Hepatocyte (in vitro differentiated cells): ENCODE measurements at regions not wholly inside any gene's neighbourhood (a gene's known extent, or its start where the extent isn't known, plus 50 kb on each side); places are given as distances from the start of the nearest gene placed in this dataset.

Experiments
- DNase-seq: peaks from one replicate; pipeline ENCODE4 v3.0.0-alpha.2; 2016; ENCODE audit warnings: low spot score
- H2AFZ ChIP-seq: fragments of 200-600 bp; sonication (generic); 2 replicates; pipeline ENCODE4 v1.6.0; 2016; ENCODE audit warnings: antibody characterized with exemption, mild to moderate bottlenecking
- H3K27ac ChIP-seq: fragments of 200-600 bp; sonication (generic); 2 replicates; pipeline ENCODE4 v1.5.1; 2016; ENCODE audit warnings: mild to moderate bottlenecking
- H3K27me3 ChIP-seq: fragments of 200-600 bp; sonication (generic); 2 replicates; pipeline ENCODE4 v1.6.1; 2016
- H3K36me3 ChIP-seq: fragments of 200-600 bp; sonication (generic); replicated peaks from 2 replicates; pipeline ENCODE4 v1.5.1; 2016; ENCODE audit warnings: low read depth; ENCODE audit not compliant: insufficient read depth
- H3K4me1 ChIP-seq: fragments of 200-600 bp; sonication (generic); 2 replicates; pipeline ENCODE4 v1.5.1; 2016; ENCODE audit warnings: mild to moderate bottlenecking, moderate library complexity; ENCODE audit not compliant: insufficient read depth
- H3K4me2 ChIP-seq: fragments of 200-600 bp; sonication (generic); 2 replicates; pipeline ENCODE4 v1.6.0; 2016
- H3K4me3 ChIP-seq: fragments of 200-600 bp; sonication (generic); 2 replicates; pipeline ENCODE4 v1.5.1; 2016; ENCODE audit warnings: mild to moderate bottlenecking
- H3K79me2 ChIP-seq: fragments of 200-600 bp; sonication (generic); 2 replicates; pipeline ENCODE4 v1.6.0; 2017; ENCODE audit warnings: mild to moderate bottlenecking
- H3K9me2 ChIP-seq: fragments of 200-600 bp; sonication (generic); replicated peaks from 2 replicates; pipeline ENCODE4 v1.6.0; 2017; ENCODE audit warnings: mild to moderate bottlenecking; ENCODE audit not compliant: insufficient read depth
- H3K9me3 ChIP-seq: fragments of 200-600 bp; sonication (generic); 2 replicates; pipeline ENCODE4 v1.5.1; 2016; ENCODE audit warnings: low read depth, mild to moderate bottlenecking
- H4K20me1 ChIP-seq: fragments of 200-600 bp; sonication (generic); 2 replicates; pipeline ENCODE4 v1.6.0; 2016; ENCODE audit warnings: mild to moderate bottlenecking; ENCODE audit not compliant: insufficient read depth, poor library complexity, severe bottlenecking
- EZH2 ChIP-seq: fragments of 200-600 bp; sonication (generic); IDR thresholded peaks from 2 replicates; pipeline ENCODE4 v1.6.1; 2016; ENCODE audit warnings: antibody characterized with exemption, mild to moderate bottlenecking, borderline replicate concordance
- EZH2phosphoT487 ChIP-seq: fragments of 200-600 bp; sonication (generic); IDR thresholded peaks from one replicate; pipeline ENCODE4 v1.6.1; 2018; ENCODE audit warnings: antibody characterized with exemption, mild to moderate bottlenecking, low read depth, moderate library complexity; ENCODE audit not compliant: unreplicated experiment, severe bottlenecking
- WGBS: methylation state at CpG from one replicate; pipeline ENCODE4 v1.1.6; 2016; ENCODE audit warnings: low lambda C conversion rate; ENCODE audit errors: missing lambda C conversion rate; 5-methylcytosine and 5-hydroxymethylcytosine counted together
- TF ChIP-seq, protein P1 (sequence below): fragments of 200-600 bp; sonication (generic); IDR thresholded peaks from 2 replicates; pipeline ENCODE4 v1.5.1; 2016; ENCODE audit warnings: antibody characterized with exemption, mild to moderate bottlenecking; ENCODE audit not compliant: poor library complexity

DNA sequence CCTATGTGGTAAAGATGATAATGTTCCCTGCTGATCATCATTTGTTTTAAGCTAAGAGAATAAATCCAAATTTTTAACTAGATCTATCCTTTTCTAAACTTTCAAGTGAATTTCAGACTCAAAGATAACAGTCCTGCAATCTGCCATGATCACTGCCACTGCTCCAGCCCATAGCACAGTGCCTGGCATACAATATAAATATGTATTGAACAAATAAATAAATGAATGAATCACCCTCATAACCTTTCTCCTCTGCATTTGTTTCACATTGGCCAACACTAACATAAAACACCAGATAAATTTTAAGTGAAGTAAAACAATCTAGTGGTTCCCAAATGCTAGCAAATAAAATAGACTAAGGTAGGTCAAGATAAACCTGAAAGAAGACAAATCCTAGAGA lies 439.0 kb downstream of the GPM6A start:
- Histone ChIP-seq H3K27me3 (no peaks in the 10 kb centered on the region), H3K4me2 (no peak overlapping the region)
- no peak for DNase-seq

DNA sequence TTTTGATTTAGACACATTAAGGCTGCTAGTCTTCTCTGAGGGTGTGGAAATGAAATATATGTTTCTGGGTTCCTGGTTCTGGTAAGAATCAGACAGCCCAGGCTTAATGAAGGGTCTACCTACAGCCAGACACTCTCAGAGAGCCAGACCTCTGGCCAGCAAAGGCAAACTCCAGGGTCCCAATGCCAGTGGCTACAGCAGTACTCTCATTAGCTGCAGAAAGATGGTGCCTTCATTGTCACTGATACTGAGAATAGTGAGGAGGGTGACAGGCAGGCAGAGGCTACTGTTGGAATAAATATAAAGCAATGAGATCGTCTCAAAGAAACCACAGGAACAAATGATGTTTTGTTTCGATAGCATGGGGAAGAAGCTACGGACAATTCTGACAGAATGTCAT lies 437.6 kb downstream of the GPM6A start:
- no peak overlapping the region for H2AFZ ChIP-seq
- no peak for TF ChIP-seq EZH2phosphoT487
- TF ChIP-seq, protein P1, sequence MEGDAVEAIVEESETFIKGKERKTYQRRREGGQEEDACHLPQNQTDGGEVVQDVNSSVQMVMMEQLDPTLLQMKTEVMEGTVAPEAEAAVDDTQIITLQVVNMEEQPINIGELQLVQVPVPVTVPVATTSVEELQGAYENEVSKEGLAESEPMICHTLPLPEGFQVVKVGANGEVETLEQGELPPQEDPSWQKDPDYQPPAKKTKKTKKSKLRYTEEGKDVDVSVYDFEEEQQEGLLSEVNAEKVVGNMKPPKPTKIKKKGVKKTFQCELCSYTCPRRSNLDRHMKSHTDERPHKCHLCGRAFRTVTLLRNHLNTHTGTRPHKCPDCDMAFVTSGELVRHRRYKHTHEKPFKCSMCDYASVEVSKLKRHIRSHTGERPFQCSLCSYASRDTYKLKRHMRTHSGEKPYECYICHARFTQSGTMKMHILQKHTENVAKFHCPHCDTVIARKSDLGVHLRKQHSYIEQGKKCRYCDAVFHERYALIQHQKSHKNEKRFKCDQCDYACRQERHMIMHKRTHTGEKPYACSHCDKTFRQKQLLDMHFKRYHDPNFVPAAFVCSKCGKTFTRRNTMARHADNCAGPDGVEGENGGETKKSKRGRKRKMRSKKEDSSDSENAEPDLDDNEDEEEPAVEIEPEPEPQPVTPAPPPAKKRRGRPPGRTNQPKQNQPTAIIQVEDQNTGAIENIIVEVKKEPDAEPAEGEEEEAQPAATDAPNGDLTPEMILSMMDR: no peak
- no peak for TF ChIP-seq EZH2
- H3K27me3 ChIP-seq: no peaks in the 10 kb centered on the region
- no peaks in the 10 kb centered on the region for H3K9me2 ChIP-seq
- H3K4me3 ChIP-seq: no peak overlapping the region
- no peak overlapping the region for H3K27ac ChIP-seq
- 94% methylated on average over 3 of the region's 3 CpGs for WGBS
- no peaks in the 10 kb centered on the region for H3K36me3 ChIP-seq
- DNase-seq: no peak
- no peaks in the 10 kb centered on the region for H3K4me1 ChIP-seq
- H4K20me1 ChIP-seq: no peaks in the 10 kb centered on the region
- no peaks in the 10 kb centered on the region for H3K9me3 ChIP-seq
- H3K4me2 ChIP-seq: no peak overlapping the region
- H3K79me2 ChIP-seq: no peaks in the 10 kb centered on the region

More for the DNA sequence above, 439.0 kb downstream of the GPM6A start:
- Histone ChIP-seq H3K4me3 (no peak overlapping the region), H2AFZ (no peak overlapping the region), H4K20me1 (no peaks in the 10 kb centered on the region), H3K79me2 (no peaks in the 10 kb centered on the region), H3K9me3 (no peaks in the 10 kb centered on the region), H3K4me1 (no peaks in the 10 kb centered on the region), H3K36me3 (no peaks in the 10 kb centered on the region), H3K27ac (no peak overlapping the region), H3K9me2 (no peaks in the 10 kb centered on the region)
- TF ChIP-seq, protein P1: no peak
- TF ChIP-seq EZH2 (no peak), EZH2phosphoT487 (no peak)

DNA sequence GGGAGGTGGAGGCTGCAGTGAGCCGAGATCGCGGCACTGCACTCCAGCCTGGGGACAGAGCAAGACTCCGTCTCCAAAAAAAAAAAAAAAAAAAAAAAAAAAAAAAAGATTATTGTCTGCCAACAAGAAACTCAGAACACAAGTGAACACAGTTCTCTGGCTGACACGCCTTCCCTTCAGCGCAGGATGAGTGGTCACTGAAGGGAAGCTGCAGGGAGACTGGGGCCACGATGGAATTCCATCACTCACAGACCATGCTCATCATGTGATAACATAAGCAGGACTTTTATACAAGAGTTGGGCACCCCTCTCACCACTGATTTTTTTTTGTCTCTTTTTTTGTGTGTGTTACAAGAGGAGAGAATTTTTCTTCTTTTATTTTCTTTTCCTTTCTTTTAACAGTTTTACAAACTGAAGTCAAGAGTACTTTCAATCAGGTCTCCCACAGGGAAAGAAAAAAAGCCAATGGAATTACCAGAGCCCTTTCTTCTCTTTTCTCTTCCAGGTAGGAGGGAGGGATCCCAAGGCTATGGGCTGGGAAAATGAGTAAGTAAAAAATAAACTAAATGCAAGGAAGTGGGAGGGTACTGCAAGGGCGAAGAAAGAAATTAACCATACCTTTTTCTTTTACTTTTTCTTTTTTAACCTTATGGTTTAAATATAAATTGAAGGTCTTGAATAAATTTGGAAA lies 435.6 kb downstream of the GPM6A start:
- H3K36me3 ChIP-seq: no peaks in the 10 kb centered on the region
- H3K4me1 ChIP-seq: no peaks in the 10 kb centered on the region
- no peak overlapping the region for H3K4me3 ChIP-seq
- no peak overlapping the region for H3K4me2 ChIP-seq
- H3K9me2 ChIP-seq: no peaks in the 10 kb centered on the region
- no peak for DNase-seq
- no peaks in the 10 kb centered on the region for H3K9me3 ChIP-seq
- no peaks in the 10 kb centered on the region for H4K20me1 ChIP-seq
- H3K79me2 ChIP-seq: no peaks in the 10 kb centered on the region
- WGBS: 94% methylated on average over 8 of the region's 8 CpGs
- TF ChIP-seq EZH2 (no peak), EZH2phosphoT487 (no peak)
- TF ChIP-seq, protein P1: no peak
- H2AFZ ChIP-seq: no peak overlapping the region
- H3K27me3 ChIP-seq: no peaks in the 10 kb centered on the region
- no peak overlapping the region for H3K27ac ChIP-seq

DNA sequence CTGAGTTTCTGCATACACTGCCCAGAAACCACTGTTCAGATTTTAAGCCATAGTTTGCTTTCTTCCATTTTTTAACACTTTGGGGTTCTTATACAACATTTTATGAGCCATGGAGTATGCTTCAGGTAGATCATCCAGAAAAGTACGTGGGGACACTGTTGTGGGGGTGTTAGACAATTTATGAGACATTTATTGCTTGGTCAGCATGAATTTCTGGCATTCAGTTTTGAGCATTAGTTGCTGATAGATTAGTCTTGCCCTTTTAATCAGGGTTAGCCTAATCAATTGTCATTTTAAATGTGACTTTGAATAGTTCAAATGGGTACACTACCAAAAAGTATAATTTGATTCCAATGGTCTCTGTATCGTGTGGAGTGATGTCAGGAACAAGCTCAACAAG lies 434.9 kb downstream of the GPM6A start:
- no peaks in the 10 kb centered on the region for H3K36me3 ChIP-seq
- DNase-seq: no peak
- no peaks in the 10 kb centered on the region for H3K79me2 ChIP-seq
- 63% methylated on average over 2 of the region's 2 CpGs for WGBS
- no peak overlapping the region for H3K4me3 ChIP-seq
- H3K27me3 ChIP-seq: no peaks in the 10 kb centered on the region
- no peaks in the 10 kb centered on the region for H3K4me1 ChIP-seq
- no peaks in the 10 kb centered on the region for H3K9me3 ChIP-seq
- H3K9me2 ChIP-seq: no peaks in the 10 kb centered on the region
- H3K27ac ChIP-seq: no peak overlapping the region
- no peak overlapping the region for H3K4me2 ChIP-seq
- H4K20me1 ChIP-seq: no peaks in the 10 kb centered on the region
- TF ChIP-seq EZH2 (no peak), EZH2phosphoT487 (no peak)
- TF ChIP-seq, protein P1: no peak
- H2AFZ ChIP-seq: no peak overlapping the region
